ENCODE measurements at regions not wholly inside any gene's neighbourhood (a gene's known extent, or its start where the extent isn't known, plus 50 kb on each side); places are given as distances from the start of the nearest gene placed in this dataset.

DNA sequence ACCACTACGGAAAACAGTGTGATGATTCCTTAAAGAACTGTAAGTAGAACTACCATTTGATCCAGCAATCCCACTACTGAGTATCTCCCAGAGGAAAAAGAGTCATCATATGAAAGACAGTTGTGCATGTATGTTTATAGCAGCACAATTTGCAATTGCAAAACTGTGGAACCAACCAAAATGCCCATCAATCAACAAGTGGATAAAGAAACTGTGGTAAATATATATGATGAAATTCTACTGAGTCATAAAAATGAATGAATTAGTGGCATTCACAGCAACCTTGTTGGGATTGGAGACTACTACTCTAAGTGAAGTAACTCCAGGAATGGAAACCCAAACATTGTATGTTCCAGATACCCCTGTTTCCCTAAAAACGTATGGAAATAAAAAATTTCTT is 337.0 kb upstream of the PTBP2 start:
- H3K4me3 ChIP-seq (ENCODE audit: low read depth, low read length), result no peak overlapping the region
- TF ChIP-seq, protein P1, sequence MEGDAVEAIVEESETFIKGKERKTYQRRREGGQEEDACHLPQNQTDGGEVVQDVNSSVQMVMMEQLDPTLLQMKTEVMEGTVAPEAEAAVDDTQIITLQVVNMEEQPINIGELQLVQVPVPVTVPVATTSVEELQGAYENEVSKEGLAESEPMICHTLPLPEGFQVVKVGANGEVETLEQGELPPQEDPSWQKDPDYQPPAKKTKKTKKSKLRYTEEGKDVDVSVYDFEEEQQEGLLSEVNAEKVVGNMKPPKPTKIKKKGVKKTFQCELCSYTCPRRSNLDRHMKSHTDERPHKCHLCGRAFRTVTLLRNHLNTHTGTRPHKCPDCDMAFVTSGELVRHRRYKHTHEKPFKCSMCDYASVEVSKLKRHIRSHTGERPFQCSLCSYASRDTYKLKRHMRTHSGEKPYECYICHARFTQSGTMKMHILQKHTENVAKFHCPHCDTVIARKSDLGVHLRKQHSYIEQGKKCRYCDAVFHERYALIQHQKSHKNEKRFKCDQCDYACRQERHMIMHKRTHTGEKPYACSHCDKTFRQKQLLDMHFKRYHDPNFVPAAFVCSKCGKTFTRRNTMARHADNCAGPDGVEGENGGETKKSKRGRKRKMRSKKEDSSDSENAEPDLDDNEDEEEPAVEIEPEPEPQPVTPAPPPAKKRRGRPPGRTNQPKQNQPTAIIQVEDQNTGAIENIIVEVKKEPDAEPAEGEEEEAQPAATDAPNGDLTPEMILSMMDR (IDR thresholded peaks at IDR 0.05; ENCODE audit: low read depth, low read length), result no peak

DNA sequence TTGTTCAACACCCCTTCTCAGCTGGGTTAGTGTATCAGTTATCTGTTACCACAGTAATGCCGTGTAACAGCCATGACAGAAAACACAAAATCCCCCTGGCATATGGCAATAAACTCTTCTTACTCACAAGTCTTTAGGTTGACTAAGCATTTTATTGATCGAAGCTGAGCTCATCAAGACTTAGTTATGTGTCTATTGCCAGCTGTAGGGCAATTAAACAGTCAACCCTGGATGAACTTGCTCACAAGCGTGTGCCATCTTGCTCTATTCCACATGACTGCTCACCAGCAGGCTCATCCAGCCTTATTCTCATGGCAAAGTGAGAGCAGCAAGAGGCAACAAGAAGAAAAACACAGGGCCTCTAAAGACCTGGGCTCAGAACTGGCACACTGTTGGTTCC is 333.8 kb upstream of the PTBP2 start:
- TF ChIP-seq, protein P1 (IDR thresholded peaks at IDR 0.05; ENCODE audit: low read depth, low read length), result no peak
- no peak overlapping the region for H3K4me3 ChIP-seq (ENCODE audit: low read depth, low read length)

DNA sequence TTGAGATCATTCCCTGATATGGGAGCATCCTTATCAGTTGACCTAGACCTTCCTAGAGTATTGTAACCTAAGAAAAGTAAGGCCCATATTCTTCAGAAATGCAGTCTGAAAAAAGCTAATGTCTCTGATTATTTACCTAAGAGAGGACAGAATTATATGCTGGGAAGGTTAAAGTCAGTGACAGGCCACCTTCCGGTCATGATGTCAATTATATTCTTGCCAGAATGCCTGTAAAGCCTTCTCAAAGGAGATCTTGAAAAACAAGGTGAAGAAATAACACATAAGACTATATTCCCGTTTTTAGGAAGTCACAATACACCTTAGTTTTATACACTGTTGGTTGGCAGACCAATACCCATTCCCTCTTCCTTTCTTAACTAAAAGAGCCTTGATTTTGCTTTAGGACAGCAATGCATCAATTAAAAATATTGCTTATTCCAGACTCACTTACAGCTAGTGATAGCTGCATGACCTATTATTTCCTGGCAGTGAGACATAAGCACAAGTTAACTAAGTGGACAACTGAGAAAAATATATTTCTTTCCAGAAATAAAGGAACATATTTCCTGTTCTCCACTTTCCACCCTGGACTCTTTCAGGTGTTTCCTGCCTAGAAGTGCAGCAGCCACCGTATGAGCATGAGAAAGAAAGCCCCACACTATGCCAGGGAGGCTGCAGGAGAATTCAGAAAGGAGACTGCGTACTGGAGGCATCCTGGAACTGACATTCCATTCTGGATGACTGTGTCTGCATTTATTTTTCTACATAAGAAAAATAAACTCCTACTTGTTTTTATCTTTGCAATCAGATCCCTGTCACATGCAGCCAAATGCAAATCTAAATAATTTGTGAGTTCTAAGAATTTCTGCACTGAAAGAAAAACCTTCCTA is 332.9 kb upstream of the PTBP2 start:
- TF ChIP-seq, protein P1 (IDR thresholded peaks at IDR 0.05; ENCODE audit: low read depth, low read length), result no peak
- H3K4me3 ChIP-seq (ENCODE audit: low read depth, low read length), result no peak overlapping the region

DNA sequence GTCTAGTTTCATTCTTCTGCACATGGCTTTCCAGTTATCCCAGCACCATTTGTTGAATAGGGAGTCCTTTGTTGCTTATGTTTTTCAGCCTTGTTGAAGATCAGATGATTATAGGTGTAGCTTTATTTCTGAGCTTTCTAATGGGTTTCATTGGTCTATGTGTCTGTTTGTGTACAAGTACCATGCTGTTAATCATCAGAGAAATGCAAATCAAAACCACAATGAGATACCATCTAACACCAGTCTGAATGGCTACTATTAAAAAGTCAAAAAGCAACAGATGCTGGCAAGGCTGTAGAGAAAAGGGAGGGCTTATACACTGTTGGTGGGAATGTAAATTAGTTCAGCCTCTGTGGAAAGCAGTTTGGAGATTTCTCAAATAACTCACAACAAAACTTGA is 321.5 kb upstream of the PTBP2 start:
- H3K4me3 ChIP-seq (ENCODE audit: low read depth, low read length), result no peak overlapping the region
- TF ChIP-seq, protein P1 (IDR thresholded peaks at IDR 0.05; ENCODE audit: low read depth, low read length), result no peak

DNA sequence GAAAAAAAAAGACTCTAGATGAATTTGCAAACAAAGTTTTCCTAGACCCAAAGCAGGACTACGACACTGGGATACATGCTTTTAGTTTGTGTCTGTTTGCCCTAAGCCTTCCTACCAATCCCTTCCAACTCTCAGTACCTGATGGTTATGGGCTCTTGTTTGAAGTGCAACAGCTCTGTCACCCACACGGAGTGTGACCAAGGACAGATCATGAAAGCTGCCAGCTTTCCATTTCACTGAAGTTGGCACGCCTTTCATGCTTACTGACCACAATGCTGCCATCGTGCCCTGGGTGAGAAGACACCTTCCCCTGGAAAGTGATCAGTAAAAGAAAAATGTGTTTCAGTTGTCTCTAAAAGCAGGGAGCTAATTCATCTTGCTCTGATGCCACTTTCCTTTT is 312.5 kb upstream of the PTBP2 start:
- H3K4me3 ChIP-seq (ENCODE audit: low read depth, low read length), result no peak overlapping the region
- TF ChIP-seq, protein P1 (IDR thresholded peaks at IDR 0.05; ENCODE audit: low read depth, low read length), result no peak

DNA sequence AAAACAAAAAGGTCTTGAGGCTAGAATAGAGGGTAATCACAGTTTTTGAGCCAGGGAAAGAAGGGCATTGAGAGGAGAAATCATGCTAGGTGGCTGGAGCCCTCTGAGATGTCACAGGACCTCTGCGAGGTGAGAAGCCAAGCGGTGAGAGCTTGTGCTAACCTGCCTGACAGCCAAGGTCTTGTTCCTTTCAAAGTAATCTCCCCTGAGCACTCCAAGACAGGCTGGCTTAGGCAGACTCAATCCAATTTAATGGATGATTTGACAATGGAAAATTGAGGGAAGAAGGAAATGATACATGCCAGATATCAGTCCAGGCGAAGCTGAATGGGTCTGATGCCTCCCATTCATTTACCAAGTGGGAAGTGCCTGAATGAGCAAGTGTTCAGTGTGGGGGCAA is 311.9 kb upstream of the PTBP2 start:
- TF ChIP-seq, protein P1 (IDR thresholded peaks at IDR 0.05; ENCODE audit: low read depth, low read length), result no peak
- no peak overlapping the region for H3K4me3 ChIP-seq (ENCODE audit: low read depth, low read length)

DNA sequence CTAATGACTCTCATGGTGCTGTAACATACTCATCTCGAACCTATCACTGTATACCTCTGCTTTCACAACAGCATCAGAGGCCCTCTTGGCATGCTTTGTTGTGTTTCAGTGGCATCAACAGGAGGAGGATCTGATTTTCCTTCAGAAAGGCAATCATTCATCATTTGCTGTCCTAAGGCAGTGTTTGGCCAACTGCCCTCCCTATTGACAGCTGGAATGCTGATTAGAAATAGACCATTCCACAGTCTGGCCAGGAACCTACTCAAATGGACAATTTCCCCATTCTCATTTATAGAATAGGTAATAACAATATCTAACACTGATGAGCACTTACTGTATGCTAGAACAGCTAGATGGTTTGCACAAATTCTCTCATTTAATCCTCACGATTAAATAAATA is 310.6 kb upstream of the PTBP2 start:
- no peak overlapping the region for H3K4me3 ChIP-seq (ENCODE audit: low read depth, low read length)
- TF ChIP-seq, protein P1 (IDR thresholded peaks at IDR 0.05; ENCODE audit: low read depth, low read length), result no peak
